ENCODE measurements at regions not wholly inside any gene's neighbourhood (a gene's known extent, or its start where the extent isn't known, plus 50 kb on each side); places are given as distances from the start of the nearest gene placed in this dataset.
"Not testable (repeated sequence)": the region's sequence is repeated elsewhere in the genome, so short reads cannot be mapped to it uniquely, and the experiment has no call there.

GRCh38 chr4:188781655-188782054 is 642.4 kb downstream of the TRIML1 start:
- H3K4me3 ChIP-seq (ENCODE audit: control insufficient read depth, low read depth, low read length): no peak overlapping the region
- DNase-seq (ENCODE audit: low read depth): no peak
- peak; percentile 47 for TF ChIP-seq CTCF (IDR thresholded peaks at IDR 0.05; ENCODE audit: control insufficient read depth, insufficient read depth, low read depth, low read length, missing control alignments)

GRCh38 chr4:188783175-188783574 is 643.9 kb downstream of the TRIML1 start:
- no peak for TF ChIP-seq CTCF (IDR thresholded peaks at IDR 0.05; ENCODE audit: control insufficient read depth, insufficient read depth, low read depth, low read length, missing control alignments)
- DNase-seq (ENCODE audit: low read depth): no peak
- H3K4me3 ChIP-seq (ENCODE audit: control insufficient read depth, low read depth, low read length): no peak overlapping the region

GRCh38 chr4:188783606-188784160 is 644.4 kb downstream of the TRIML1 start:
- TF ChIP-seq CTCF (IDR thresholded peaks at IDR 0.05; ENCODE audit: control insufficient read depth, insufficient read depth, low read depth, low read length, missing control alignments): no peak
- no peak for DNase-seq (ENCODE audit: low read depth)
- no peak overlapping the region for H3K4me3 ChIP-seq (ENCODE audit: control insufficient read depth, low read depth, low read length)

GRCh38 chr4:188796600-188796999 is 657.4 kb downstream of the TRIML1 start:
- not testable (repeated sequence) for H3K4me3 ChIP-seq (ENCODE audit: control insufficient read depth, low read depth, low read length); DNase-seq (ENCODE audit: low read depth)

- not testable (repeated sequence) for H3K4me3 ChIP-seq (ENCODE audit: control insufficient read depth, low read depth, low read length); DNase-seq (ENCODE audit: low read depth)
Observed at GRCh38 chr4:188797011-188797410, 657.8 kb downstream of the TRIML1 start.

GRCh38 chr4:188804861-188805260 is 665.6 kb downstream of the TRIML1 start:
- no peak for TF ChIP-seq CTCF (IDR thresholded peaks at IDR 0.05; ENCODE audit: control insufficient read depth, insufficient read depth, low read depth, low read length, missing control alignments)
- no peak overlapping the region for H3K4me3 ChIP-seq (ENCODE audit: control insufficient read depth, low read depth, low read length)
- no peak for DNase-seq (ENCODE audit: low read depth)

GRCh38 chr4:188811121-188811520 is 671.9 kb downstream of the TRIML1 start:
- no peak for DNase-seq (ENCODE audit: low read depth)
- TF ChIP-seq CTCF (IDR thresholded peaks at IDR 0.05; ENCODE audit: control insufficient read depth, insufficient read depth, low read depth, low read length, missing control alignments): no peak
- no peak overlapping the region for H3K4me3 ChIP-seq (ENCODE audit: control insufficient read depth, low read depth, low read length)

GRCh38 chr4:188812644-188813043 is 673.4 kb downstream of the TRIML1 start:
- no peak for DNase-seq (ENCODE audit: low read depth)
- no peak overlapping the region for H3K4me3 ChIP-seq (ENCODE audit: control insufficient read depth, low read depth, low read length)
- TF ChIP-seq CTCF (IDR thresholded peaks at IDR 0.05; ENCODE audit: control insufficient read depth, insufficient read depth, low read depth, low read length, missing control alignments): no peak

Measured in AG09309 (cell line).